ENCODE measurements at regions not wholly inside any gene's neighbourhood (a gene's known extent, or its start where the extent isn't known, plus 50 kb on each side); places are given as distances from the start of the nearest gene placed in this dataset.
"Not testable (repeated sequence)": the region's sequence is repeated elsewhere in the genome, so short reads cannot be mapped to it uniquely, and the experiment has no call there.

DNA sequence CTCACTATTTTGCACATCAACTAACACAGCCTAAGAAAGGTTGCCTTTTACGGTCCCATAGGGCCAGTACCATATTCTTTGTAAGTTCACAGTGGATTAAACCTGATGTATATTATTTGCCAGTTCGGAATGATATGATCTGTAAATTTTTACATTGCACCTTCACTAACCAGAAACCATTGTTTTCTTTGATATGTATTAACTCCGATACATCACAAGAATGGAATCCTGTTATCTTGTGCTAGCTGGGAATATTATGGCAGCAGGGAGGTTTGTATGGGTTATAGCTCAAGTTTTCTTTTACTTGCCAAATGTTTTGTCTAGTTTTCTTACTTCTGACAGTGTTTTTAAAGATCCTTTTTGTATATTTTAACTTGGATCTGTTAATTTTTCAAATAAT is 51.4 kb upstream of the S1PR1 start:
- no peak for DNase-seq

DNA sequence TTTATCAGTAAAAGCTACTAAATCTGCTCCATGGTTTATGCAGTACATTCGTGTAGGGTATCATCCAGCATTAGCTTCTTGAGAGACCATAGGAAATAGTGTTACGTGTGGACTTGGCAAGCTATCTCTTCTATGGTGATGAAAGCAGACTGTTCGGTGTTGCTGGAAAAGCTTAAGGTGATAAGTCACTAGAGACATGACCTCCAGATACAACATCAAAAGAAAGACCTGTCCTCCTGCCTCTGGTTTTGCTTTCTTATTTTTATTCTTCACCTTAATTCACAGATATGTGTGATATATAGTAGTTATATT is 53.5 kb upstream of the S1PR1 start:
- no peak for DNase-seq

DNA sequence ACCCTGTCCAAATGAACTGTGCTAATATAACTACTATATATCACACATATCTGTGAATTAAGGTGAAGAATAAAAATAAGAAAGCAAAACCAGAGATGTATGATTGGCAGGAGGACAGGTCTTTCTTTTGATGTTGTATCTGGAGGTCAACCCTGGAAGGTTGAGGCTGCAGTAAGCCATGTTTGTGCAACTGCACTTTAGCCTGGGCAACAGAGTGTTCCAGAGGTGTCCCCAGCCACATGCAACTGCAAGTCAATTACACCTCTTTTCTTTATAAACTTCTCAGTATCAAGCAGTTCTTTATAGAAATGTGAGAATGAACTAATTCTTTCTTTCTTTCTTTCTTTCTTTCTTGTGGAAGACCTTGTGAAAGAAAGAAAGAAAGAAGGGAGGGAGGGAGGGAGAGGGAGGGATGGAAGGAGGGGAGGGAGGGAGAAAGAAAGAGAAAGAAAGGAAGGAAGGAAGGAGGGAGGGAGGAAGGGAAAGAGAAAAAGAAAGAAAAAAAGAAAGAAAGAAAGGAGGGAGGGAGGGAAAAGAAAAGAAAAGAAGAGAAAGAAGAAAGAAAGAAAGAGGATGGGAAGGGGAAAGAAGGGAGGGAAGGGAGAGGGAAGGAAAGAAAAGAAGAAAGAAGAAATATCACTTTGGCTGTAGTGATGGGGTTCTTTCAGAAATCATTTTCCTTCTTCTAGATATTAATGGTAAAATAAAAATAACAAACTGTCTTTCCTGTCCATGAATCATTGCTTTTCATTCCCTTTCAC is 54.0 kb upstream of the S1PR1 start:
- no peak for DNase-seq

DNA sequence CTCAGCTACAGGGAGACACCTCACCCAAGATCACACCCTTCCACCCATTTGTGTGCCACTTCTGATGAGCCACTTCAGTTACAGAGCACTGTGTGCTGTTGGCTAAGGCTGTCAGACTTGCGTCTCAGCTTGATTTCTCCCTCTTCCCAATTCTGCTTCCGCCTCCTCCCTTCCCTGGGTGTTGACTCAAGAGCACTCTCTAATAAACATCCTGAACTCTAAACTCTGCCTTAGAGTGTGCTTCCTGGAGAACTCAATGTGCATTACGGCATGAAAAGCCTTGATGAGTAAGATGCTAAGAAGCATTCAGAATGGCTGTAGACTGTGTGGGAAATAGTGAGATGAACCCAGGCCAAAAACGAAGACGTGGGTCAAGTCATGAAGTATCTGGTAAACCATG is 54.9 kb upstream of the S1PR1 start:
- no peak for DNase-seq

DNA sequence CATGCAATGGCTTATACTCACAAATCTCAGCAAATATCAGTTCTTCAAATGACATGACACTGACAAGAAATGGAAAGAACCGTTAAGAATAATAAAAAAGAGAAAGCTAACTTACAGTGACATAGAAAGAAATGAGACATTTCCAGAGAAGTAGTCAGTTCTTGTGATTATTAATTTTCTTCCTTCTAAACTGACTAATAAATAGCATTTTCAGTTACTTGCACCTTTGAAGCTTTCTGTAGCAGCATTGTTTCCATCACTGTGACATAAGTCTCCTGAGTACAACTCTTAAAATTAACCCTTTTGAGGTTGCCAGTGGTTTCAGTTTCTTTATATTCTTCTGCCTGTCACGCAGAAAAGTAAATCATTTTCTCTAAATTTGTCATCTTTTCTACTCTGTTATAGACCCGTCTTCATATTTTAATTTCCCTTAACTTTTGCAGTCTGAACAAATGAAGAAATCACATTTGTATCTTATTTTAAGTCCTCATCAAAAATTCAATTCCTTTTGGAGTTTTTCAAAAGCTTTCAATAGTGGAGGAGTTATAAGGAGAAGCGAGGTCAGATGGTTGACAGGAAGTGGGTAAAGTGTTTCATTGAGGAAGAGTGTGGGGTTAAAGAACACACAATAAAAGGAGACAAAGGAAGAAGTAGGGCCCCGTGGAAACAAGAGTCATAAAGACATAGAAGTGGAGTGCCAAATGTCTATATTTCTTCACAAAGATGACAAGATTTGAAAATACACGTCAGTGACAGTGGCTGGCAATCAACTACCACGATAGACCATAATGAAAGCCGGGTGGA is 57.9 kb upstream of the S1PR1 start:
- peak; percentile 9 for DNase-seq

DNA sequence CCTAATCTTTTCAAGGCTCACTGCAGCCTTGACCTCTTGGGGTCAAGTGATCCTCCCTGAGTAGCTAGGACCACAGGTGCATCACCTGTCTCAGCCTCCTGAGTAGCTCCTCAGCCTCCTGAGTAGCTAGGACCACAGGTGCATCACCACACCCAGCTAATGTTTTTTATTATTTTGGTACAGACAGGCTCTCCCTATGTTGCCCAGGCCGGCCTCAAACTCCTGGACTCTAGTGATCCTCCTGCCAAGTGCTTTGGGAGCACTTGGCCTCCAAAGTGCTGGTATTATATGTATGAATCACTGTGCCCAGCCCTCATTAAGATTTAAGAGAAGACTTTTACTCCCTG is 58.5 kb upstream of the S1PR1 start:
- DNase-seq = no peak

DNA sequence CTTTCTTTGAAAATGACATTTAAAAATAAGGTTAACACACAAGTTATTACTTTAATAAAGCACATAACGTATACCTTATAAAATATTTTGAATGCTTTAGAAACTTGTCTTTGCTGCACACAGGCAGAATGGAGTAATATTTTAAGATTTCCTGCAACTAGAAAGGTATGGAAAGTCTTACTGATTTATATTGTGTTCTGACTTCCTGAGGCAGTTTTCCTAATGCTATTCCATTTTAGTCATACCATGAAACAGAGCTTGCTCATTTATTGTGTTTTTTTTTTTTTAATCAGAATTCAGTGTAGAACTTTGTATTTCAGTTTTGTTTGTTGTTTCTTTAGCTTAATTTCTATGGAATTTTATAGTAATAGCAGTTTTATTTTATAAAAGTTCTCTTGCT is 60.9 kb upstream of the S1PR1 start:
- no peak for DNase-seq

DNA sequence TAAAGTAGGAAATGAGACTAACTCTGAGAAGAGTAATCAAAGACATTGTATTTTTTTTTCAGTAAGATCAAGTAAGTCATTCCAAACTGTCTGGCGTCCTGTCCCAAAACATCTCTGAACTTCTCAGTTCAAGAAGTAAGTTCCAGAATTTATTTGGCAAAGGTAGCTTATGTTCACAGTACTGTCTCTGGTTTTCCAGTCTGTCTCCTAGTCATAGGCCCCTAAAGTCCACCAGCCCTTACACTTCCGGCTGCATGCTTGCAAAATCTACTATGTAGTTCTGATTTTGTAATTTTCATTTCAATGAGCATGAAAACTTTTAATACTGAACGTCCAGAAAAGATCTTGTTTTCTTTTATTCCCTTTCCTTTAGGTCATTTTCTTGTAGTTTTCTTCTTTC is 61.4 kb upstream of the S1PR1 start:
- no peak for DNase-seq

DNA sequence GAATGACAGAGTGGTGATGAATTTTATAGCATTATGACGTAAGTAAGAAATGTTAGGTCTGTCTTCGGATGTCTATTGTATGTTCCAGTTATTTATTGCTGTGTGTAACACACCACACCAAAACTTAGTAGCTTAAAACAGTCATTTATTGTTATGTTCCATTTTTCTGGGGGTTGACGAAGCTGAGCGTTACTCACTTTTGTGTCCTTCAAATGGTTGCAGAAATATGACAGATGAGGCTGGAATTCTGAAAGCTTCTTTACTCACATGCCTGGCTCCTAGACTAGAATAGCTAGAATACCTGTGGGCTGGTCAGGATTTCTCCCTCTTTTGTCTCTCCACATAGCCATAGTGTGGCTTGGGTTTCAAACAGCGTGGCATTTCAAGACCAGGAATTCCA is 62.1 kb upstream of the S1PR1 start:
- no peak for DNase-seq

DNA sequence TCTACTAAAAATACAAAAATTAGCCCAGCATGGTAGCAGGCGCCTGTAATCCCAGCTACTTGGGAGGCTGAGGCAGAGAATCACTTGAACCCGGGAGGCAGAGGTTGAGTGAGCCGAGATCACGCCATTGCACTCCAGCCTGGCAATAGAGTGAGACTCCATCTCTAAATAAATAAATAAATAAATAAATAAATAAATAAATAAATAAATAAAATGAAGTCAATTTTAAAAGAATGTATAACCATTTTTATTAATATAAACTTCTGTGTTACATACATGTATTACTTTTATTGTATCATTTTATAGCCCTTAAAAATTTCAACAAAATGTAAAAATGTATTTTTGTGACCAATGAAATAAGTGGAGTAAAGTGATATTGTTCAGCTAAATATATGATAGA is 62.5 kb upstream of the S1PR1 start:
- not testable (repeated sequence) for DNase-seq

DNA sequence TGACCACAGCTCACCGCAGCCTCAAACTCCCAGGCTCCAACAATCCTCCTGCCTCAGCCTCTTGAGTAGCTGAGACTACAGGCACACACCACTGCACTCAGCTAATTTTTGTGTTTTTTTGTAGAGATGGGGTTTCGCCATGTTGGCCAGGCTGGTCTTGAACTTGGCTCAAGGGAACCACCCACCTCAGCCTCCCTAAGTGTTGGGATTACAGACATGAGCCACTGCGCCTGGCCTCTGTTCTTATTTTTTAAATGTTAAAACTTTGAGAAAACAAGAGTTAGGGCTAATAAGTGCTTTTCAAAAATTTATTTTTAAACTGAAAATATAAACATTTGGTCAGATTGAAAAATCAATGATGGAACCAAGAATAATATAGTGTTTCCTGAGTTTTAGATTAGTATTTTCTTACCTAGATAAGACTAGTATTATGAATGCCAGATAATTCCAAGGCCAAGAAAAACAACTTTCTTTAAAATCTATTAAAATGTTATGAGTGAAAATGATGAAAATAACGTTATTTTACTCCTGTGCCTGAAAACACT is 66.2 kb upstream of the S1PR1 start:
- DNase-seq = no peak

DNA sequence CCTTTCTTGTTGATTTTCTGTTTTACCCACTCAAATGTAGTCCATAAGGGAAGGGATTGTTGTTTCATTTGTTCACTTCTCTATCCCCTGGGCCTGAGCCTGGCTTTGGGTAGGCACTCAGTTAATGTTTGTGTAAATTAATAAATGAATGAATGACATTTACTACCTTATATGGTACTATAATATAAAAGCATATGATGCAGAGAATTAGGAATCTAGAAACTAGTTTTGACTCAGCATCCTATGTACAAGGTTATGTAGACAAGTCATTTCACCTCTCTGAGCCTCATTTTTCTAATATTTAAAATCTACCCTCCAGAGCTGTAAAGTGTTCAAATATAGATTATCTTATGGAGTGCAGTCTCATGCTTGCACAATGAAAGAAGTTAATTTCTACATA is 68.9 kb upstream of the S1PR1 start:
- no peak for DNase-seq

DNA sequence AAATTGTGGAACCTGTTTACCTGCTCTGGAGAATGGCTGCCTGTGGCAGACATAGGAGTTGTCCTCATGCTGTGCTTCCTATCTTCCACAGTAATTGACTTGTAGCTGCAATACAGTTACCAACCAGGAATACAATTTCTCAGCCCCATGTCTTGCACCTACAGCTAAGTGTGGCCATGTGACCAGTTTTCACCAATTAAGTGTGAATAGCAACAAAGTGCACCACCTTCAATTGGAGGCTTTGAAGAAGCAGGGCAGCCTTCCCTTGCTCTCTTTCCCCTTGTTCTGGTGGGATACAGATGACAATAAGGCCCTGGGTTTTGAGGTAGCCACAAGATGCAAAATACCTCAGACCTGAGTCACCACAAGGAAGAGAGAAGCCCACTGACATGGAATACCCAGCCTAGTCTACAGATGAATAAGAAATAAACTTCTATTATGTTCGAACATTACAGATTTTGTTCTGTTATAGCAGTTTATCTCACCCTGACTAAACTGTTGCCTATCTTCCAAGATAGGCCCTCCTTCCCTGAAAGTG is 70.2 kb upstream of the S1PR1 start:
- no peak for DNase-seq

DNA sequence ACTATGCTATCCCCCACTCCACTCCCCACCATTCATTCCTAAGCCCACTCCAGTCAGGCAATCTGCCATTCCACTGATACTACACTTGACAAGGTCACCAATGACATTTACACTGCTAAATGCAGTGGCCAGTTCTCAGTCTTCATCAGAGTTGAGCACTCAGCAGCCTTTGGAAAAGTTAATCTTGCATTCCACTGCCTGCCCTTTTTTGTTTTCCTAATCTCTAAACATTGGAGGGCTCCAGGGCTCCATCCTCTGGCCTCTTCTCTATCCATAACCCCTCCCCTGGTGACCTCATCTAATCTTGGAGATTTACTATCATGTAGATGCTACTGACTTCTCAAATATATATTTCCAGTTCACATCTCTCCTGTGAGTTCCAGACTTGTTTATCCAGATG is 70.9 kb upstream of the S1PR1 start:
- DNase-seq = no peak

DNA sequence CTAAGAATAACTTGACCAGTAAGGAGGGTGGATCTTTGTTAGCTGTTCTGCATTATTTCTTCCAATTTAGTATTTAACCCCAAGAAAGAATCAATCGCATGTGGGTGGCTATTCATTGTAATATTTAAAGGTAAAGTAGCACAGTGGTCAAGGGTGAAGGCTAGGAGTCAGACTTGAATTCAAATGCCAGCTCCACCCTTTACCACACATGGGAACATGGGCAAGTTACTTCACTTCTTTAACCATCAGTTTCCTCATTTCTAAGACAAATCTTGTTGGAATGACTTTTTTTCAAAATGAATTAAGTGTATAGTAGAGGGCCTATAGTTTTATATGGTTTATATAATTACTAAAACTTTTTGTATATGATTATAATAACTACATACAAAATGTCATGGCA is 71.3 kb upstream of the S1PR1 start:
- no peak for DNase-seq

DNA sequence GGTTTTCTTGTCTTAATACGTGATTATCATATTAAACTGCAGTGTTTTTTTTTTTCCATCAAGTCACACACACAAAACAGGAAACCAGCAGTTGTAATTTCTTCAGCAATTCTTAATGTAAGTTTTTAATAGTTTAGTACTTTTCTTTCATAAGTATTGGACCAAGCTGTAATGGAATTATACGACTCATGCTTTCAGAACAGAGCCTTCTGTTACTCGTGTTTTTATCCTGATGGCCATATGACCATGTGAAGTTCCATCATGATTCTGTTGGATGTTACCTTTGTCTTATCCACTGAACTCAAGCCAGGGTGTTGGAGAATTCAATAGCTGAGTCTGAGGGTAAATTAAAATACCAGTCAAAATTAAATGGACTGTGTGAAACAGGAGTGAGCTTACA is 72.0 kb upstream of the S1PR1 start:
- DNase-seq = no peak

DNA sequence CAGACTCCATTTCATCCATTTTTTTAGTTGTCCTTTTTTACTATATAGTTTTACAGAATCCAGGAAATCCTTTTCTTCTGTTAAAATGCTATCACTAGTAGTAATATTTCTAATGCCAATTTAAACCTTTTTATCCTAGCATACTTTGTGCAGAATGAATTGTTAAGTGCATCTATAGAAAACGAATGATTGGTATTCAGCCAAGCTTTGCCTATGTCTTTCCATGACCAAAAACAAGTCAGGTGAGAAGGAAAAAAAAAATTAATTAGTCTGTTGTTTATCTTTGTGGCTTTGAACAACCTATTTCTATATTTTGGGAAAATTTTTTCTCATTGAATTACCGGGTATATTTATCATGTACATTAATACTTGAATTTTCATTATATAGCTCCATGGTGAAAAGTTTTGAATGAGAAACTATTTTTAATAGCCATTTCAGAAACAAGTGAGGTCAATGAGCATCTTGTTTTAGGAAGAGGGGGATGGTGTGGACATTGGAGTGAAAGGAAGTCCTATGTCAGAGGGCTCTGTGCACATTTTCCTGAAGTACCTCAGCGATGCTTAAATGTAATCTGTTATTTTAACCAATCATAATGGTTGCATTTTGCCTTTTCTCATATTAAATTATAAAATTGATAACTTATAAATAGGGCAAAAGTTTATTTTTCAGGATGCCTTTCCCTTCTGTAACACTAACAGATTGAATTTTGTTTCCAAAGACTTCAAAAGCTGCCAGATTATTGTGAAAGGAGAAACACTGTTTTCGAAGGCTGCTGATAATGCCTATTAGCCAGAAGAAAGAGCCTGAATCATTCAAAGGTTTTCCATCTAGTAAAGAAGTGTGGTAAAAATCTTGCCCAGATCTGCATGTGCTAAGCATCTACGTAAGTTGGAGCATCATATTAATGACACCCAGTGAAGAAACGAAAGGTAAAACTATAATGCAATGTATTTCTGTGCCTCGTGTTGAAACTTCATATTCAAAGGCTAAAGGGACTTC is 73.8 kb upstream of the S1PR1 start:
- DNase-seq = no peak

DNA sequence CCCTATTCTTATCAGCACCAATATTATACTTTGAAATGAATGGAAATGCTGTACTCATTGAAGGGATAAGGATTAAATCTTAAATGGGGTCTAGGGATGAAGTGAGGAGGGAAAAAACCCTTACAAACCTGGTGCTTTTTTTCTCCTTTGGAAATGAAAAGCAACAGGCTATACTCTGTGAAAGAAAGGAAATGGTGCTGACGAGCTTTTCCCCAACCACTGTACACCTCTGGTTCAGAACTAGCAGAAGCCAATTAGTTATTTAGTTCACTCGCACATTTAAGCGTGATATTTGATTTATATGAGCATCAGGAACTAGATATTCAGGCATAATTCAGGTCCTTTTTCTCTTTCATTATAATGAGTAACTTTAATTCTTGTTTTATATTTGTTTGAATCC is 74.5 kb upstream of the S1PR1 start:
- DNase-seq = no peak

DNA sequence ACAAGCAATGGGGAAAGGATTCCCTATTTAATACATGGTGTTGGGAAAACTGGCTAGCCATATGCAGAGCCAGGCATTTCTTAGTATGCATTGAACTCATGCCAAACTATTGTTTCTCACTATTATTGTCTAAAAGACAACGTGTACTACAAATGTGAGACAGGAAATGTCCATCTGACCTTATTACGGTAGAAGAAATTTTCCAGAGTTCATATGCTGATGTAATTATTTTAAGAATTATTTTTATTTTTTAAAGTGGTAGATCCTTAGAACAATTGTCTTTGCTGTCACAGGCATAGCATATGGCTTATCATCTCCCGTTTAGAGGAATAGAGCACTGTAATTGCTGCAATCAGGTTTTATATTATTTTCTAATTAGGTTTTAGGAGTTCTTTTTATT is 75.2 kb upstream of the S1PR1 start:
- DNase-seq = no peak

DNA sequence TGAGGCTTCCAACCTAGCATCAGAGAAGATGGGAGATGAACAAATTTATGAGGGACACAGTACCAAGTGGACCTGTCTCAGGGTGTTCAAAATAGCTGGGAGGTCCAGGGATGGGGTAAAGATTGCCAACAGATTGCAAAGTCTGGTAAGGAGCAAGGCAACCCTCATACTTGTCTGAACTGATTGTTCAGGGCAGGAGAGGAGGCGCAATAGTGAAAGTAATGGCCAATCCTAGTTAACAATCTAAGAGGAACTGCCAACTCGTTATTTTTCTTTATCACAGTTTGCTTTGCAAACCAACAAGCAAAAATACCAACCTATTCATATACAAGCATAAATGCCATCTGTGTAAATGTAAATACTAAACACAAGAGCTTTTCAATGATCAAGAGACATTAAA is 78.4 kb upstream of the S1PR1 start:
- no peak for DNase-seq

DNA sequence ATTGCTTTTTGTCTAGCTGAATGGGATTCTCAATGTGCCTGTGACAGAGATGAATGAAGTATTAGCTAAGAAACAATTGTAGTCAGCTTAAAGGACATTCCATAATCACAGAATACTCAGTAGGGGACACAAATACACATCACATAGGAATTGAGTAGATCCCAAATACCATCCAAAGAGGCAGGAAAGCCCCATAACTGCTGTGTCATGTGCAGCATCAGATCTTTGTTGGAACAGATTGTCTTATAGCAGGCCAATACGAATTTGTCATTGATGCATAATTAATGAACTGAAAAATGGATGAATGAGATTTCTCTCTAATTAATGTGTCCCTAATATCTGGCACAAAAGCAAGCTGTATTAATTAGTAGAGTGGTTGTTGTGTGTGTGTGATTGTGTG is 82.3 kb upstream of the S1PR1 start:
- DNase-seq = no peak

DNA sequence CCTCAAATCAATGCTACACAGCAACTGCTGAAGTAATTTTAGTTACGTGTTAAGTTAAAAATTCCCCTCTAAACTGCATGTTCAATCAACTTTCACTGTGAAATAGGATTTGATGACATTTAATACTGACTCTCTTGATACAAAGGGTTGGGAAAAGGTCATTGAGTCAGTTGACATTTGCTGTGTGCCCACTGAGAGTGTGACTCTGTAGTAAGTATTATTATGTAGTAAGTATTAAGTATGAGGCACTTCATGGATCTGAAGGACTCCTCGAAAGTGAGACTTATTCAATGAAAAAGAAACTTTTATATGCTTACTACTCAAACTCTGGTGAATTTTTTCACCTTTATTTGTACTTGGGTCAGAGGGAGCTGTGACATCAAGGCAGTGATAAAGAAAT is 83.1 kb upstream of the S1PR1 start:
- DNase-seq = no peak

DNA sequence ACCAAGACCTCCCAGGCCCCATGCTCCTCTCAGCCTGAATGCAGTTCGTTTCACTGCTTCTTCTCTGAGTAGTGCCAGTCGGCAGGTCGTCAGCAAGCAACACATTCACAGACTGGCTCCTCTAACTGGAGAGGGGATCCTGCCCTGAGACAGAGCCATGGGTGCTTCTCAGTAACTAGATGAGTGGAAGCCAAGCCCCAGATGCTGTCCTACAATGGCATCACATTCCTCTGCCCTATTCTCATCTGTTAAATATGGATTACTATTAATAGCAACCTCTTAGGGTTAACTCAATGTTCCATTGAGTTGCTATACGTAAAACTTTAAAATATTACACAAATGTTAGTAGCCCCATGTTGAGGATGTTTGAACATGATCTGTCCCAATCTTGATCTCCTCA is 84.2 kb upstream of the S1PR1 start:
- no peak for DNase-seq
